ENCODE measurements at regions not wholly inside any gene's neighbourhood (a gene's known extent, or its start where the extent isn't known, plus 50 kb on each side); places are given as distances from the start of the nearest gene placed in this dataset.
A peak's percentile ranks its signal among the peaks of the same experiment; 100 is the strongest.

- peaks cover 14 to 56% (median 42%) of the 10 kb centered on the region in 4 experiments for H3K4me1 ChIP-seq (ENCODE audit: control extremely low read depth in 1 of 4, control insufficient read depth in 4 of 4, insufficient read depth in 4 of 4, low read length in 3 of 4)
- 100% methylated on average over 4 of the region's 5 CpGs for WGBS (ENCODE audit: insufficient coverage)
- POLR2A ChIA-PET: no interaction called here
- no peak overlapping the region for H3K27ac ChIP-seq (ENCODE audit: insufficient read depth in 1 of 2, low read depth in 1 of 2, low read length in 2 of 2, poor library complexity in 1 of 2, severe bottlenecking in 2 of 2)
- CTCF ChIA-PET: no interaction called here
- H3K4me3 ChIP-seq (ENCODE audit: control insufficient read depth in 1 of 7, extremely low read depth in 1 of 7, insufficient read depth in 4 of 7, low read depth in 2 of 7, low read length in 6 of 7): no peak overlapping the region
- no peaks in the 10 kb centered on the region for H3K27me3 ChIP-seq (replicated peaks in 2 of 5; ENCODE audit: control insufficient read depth in 4 of 5, insufficient read depth in 5 of 5, low read length in 4 of 5)
- peaks cover 0 to 2% (median 0%) of the 10 kb centered on the region in 5 experiments for H3K9me3 ChIP-seq (ENCODE audit: control extremely low read depth in 1 of 5, control insufficient read depth in 4 of 5, insufficient read depth in 2 of 5, low read depth in 1 of 5, low read length in 4 of 5)
- H3K36me3 ChIP-seq (ENCODE audit: control insufficient read depth in 4 of 4, insufficient read depth in 4 of 4, low read length in 3 of 4): no peaks in the 10 kb centered on the region
- no peak for DNase-seq
Measured at GRCh38 chr19:28397800-28398199, 815.2 kb downstream of the UQCRFS1 start.

- Histone ChIP-seq H3K9me3 (ENCODE audit: control extremely low read depth in 1 of 5, control insufficient read depth in 4 of 5, insufficient read depth in 2 of 5, low read depth in 1 of 5, low read length in 4 of 5) (peaks cover 0 to 2% (median 0%) of the 10 kb centered on the region in 5 experiments), H3K36me3 (ENCODE audit: control insufficient read depth in 4 of 4, insufficient read depth in 4 of 4, low read length in 3 of 4) (no peaks in the 10 kb centered on the region), H3K27ac (ENCODE audit: insufficient read depth in 1 of 2, low read depth in 1 of 2, low read length in 2 of 2, poor library complexity in 1 of 2, severe bottlenecking in 2 of 2) (no peak overlapping the region), H3K27me3 (replicated peaks in 2 of 5; ENCODE audit: control insufficient read depth in 4 of 5, insufficient read depth in 5 of 5, low read length in 4 of 5) (no peaks in the 10 kb centered on the region), H3K4me1 (ENCODE audit: control extremely low read depth in 1 of 4, control insufficient read depth in 4 of 4, insufficient read depth in 4 of 4, low read length in 3 of 4) (peaks cover 15 to 56% (median 43%) of the 10 kb centered on the region in 4 experiments), H3K4me3 (ENCODE audit: control insufficient read depth in 1 of 7, extremely low read depth in 1 of 7, insufficient read depth in 4 of 7, low read depth in 2 of 7, low read length in 6 of 7) (no peak overlapping the region)
- ChIA-PET CTCF (no interaction called here), POLR2A (no interaction called here)
- WGBS (ENCODE audit: insufficient coverage): 98% methylated on average over 9 of the region's 10 CpGs
- peak in 1 of 3 donors; percentile 47 for DNase-seq
Measured at GRCh38 chr19:28397306-28397705, 815.6 kb downstream of the UQCRFS1 start.

GRCh38 chr19:28396287-28396831 lies 816.6 kb downstream of the UQCRFS1 start:
- Histone ChIP-seq H3K4me1 (ENCODE audit: control extremely low read depth in 1 of 4, control insufficient read depth in 4 of 4, insufficient read depth in 4 of 4, low read length in 3 of 4) (peaks cover 18 to 52% (median 42%) of the 10 kb centered on the region in 4 experiments), H3K27ac (ENCODE audit: insufficient read depth in 1 of 2, low read depth in 1 of 2, low read length in 2 of 2, poor library complexity in 1 of 2, severe bottlenecking in 2 of 2) (no peak overlapping the region), H3K4me3 (ENCODE audit: control insufficient read depth in 1 of 7, extremely low read depth in 1 of 7, insufficient read depth in 4 of 7, low read depth in 2 of 7, low read length in 6 of 7) (no peak overlapping the region), H3K27me3 (replicated peaks in 2 of 5; ENCODE audit: control insufficient read depth in 4 of 5, insufficient read depth in 5 of 5, low read length in 4 of 5) (no peaks in the 10 kb centered on the region), H3K9me3 (ENCODE audit: control extremely low read depth in 1 of 5, control insufficient read depth in 4 of 5, insufficient read depth in 2 of 5, low read depth in 1 of 5, low read length in 4 of 5) (peaks cover 0 to 2% (median 0%) of the 10 kb centered on the region in 5 experiments), H3K36me3 (ENCODE audit: control insufficient read depth in 4 of 4, insufficient read depth in 4 of 4, low read length in 3 of 4) (no peaks in the 10 kb centered on the region)
- POLR2A ChIA-PET: no interaction called here
- CTCF ChIA-PET: interaction anchor here (1.4 kb wide), 1 partner anchor 76 kb away, joined by 3 read pairs; no protein-coding TSS in a partner anchor
- 89% methylated on average over 13 of the region's 13 CpGs for WGBS (ENCODE audit: insufficient coverage)
- DNase-seq: no peak

GRCh38 chr19:28394725-28395124 lies 818.2 kb downstream of the UQCRFS1 start:
- H3K4me3 ChIP-seq (ENCODE audit: control insufficient read depth in 1 of 7, extremely low read depth in 1 of 7, insufficient read depth in 4 of 7, low read depth in 2 of 7, low read length in 6 of 7): peak overlapping the region in 3 of 7 experiments; percentile 3 to 71 (median 32)
- H3K4me1 ChIP-seq (ENCODE audit: control extremely low read depth in 1 of 4, control insufficient read depth in 4 of 4, insufficient read depth in 4 of 4, low read length in 3 of 4): peaks cover 18 to 49% (median 39%) of the 10 kb centered on the region in 4 experiments
- H3K27me3 ChIP-seq (replicated peaks in 2 of 5; ENCODE audit: control insufficient read depth in 4 of 5, insufficient read depth in 5 of 5, low read length in 4 of 5): no peaks in the 10 kb centered on the region
- POLR2A ChIA-PET: no interaction called here
- peak in 2 of 3 donors; percentile 48 to 63 for DNase-seq
- CTCF ChIA-PET: interaction anchor here (1.4 kb wide), 1 partner anchor 78 kb away, joined by 3 read pairs; no protein-coding TSS in a partner anchor
- peak overlapping the region; percentile 22 to 80 for H3K27ac ChIP-seq (ENCODE audit: insufficient read depth in 1 of 2, low read depth in 1 of 2, low read length in 2 of 2, poor library complexity in 1 of 2, severe bottlenecking in 2 of 2)
- H3K36me3 ChIP-seq (ENCODE audit: control insufficient read depth in 4 of 4, insufficient read depth in 4 of 4, low read length in 3 of 4): no peaks in the 10 kb centered on the region
- peaks cover 0 to 2% (median 0%) of the 10 kb centered on the region in 5 experiments for H3K9me3 ChIP-seq (ENCODE audit: control extremely low read depth in 1 of 5, control insufficient read depth in 4 of 5, insufficient read depth in 2 of 5, low read depth in 1 of 5, low read length in 4 of 5)
- 35% methylated on average over 3 of the region's 4 CpGs for WGBS (ENCODE audit: insufficient coverage)

- peak; percentile 64 to 94 (median 93) for DNase-seq
- peak overlapping the region in 6 of 7 experiments; percentile 20 to 71 (median 36) for H3K4me3 ChIP-seq (ENCODE audit: control insufficient read depth in 1 of 7, extremely low read depth in 1 of 7, insufficient read depth in 4 of 7, low read depth in 2 of 7, low read length in 6 of 7)
- peak overlapping the region; percentile 22 to 80 for H3K27ac ChIP-seq (ENCODE audit: insufficient read depth in 1 of 2, low read depth in 1 of 2, low read length in 2 of 2, poor library complexity in 1 of 2, severe bottlenecking in 2 of 2)
- no peaks in the 10 kb centered on the region for H3K36me3 ChIP-seq (ENCODE audit: control insufficient read depth in 4 of 4, insufficient read depth in 4 of 4, low read length in 3 of 4)
- no peaks in the 10 kb centered on the region for H3K27me3 ChIP-seq (replicated peaks in 2 of 5; ENCODE audit: control insufficient read depth in 4 of 5, insufficient read depth in 5 of 5, low read length in 4 of 5)
- POLR2A ChIA-PET: interaction anchor here (0.7 kb wide), 1 partner anchor 31 kb away, joined by 3 read pairs; no protein-coding TSS in a partner anchor
- CTCF ChIA-PET: interaction anchor here (0.9 kb wide), 1 partner anchor 14 kb away, joined by 3 read pairs; no protein-coding TSS in a partner anchor
- peaks cover 18 to 49% (median 39%) of the 10 kb centered on the region in 4 experiments for H3K4me1 ChIP-seq (ENCODE audit: control extremely low read depth in 1 of 4, control insufficient read depth in 4 of 4, insufficient read depth in 4 of 4, low read length in 3 of 4)
- no peaks in the 10 kb centered on the region for H3K9me3 ChIP-seq (ENCODE audit: control extremely low read depth in 1 of 5, control insufficient read depth in 4 of 5, insufficient read depth in 2 of 5, low read depth in 1 of 5, low read length in 4 of 5)
- WGBS (ENCODE audit: insufficient coverage): 0% methylated on average over 5 of the region's 10 CpGs
Measured at GRCh38 chr19:28393574-28394336, 819.2 kb downstream of the UQCRFS1 start.

- Histone ChIP-seq H3K27ac (ENCODE audit: insufficient read depth in 1 of 2, low read depth in 1 of 2, low read length in 2 of 2, poor library complexity in 1 of 2, severe bottlenecking in 2 of 2) (no peak overlapping the region), H3K9me3 (ENCODE audit: control extremely low read depth in 1 of 5, control insufficient read depth in 4 of 5, insufficient read depth in 2 of 5, low read depth in 1 of 5, low read length in 4 of 5) (no peaks in the 10 kb centered on the region), H3K4me3 (ENCODE audit: control insufficient read depth in 1 of 7, extremely low read depth in 1 of 7, insufficient read depth in 4 of 7, low read depth in 2 of 7, low read length in 6 of 7) (no peak overlapping the region), H3K4me1 (ENCODE audit: control extremely low read depth in 1 of 4, control insufficient read depth in 4 of 4, insufficient read depth in 4 of 4, low read length in 3 of 4) (peaks cover 7 to 27% (median 19%) of the 10 kb centered on the region in 4 experiments), H3K36me3 (ENCODE audit: control insufficient read depth in 4 of 4, insufficient read depth in 4 of 4, low read length in 3 of 4) (no peaks in the 10 kb centered on the region), H3K27me3 (replicated peaks in 2 of 5; ENCODE audit: control insufficient read depth in 4 of 5, insufficient read depth in 5 of 5, low read length in 4 of 5) (no peaks in the 10 kb centered on the region)
- ChIA-PET POLR2A (no interaction called here), CTCF (no interaction called here)
- WGBS (ENCODE audit: insufficient coverage): no CpG with 5 or more reads among the region's 3 CpGs
- DNase-seq: peak in 1 of 3 donors; percentile 44
Measured at GRCh38 chr19:28388988-28389387, 824.0 kb downstream of the UQCRFS1 start.

- WGBS (ENCODE audit: insufficient coverage): no CpG with 5 or more reads among the region's 4 CpGs
- Histone ChIP-seq H3K36me3 (ENCODE audit: control insufficient read depth in 4 of 4, insufficient read depth in 4 of 4, low read length in 3 of 4) (no peaks in the 10 kb centered on the region), H3K4me3 (ENCODE audit: control insufficient read depth in 1 of 7, extremely low read depth in 1 of 7, insufficient read depth in 4 of 7, low read depth in 2 of 7, low read length in 6 of 7) (no peak overlapping the region), H3K4me1 (ENCODE audit: control extremely low read depth in 1 of 4, control insufficient read depth in 4 of 4, insufficient read depth in 4 of 4, low read length in 3 of 4) (peaks cover 4 to 14% (median 9%) of the 10 kb centered on the region in 4 experiments), H3K27ac (ENCODE audit: insufficient read depth in 1 of 2, low read depth in 1 of 2, low read length in 2 of 2, poor library complexity in 1 of 2, severe bottlenecking in 2 of 2) (no peak overlapping the region), H3K27me3 (replicated peaks in 2 of 5; ENCODE audit: control insufficient read depth in 4 of 5, insufficient read depth in 5 of 5, low read length in 4 of 5) (no peaks in the 10 kb centered on the region), H3K9me3 (ENCODE audit: control extremely low read depth in 1 of 5, control insufficient read depth in 4 of 5, insufficient read depth in 2 of 5, low read depth in 1 of 5, low read length in 4 of 5) (no peaks in the 10 kb centered on the region)
- ChIA-PET POLR2A (no interaction called here), CTCF (no interaction called here)
- DNase-seq: no peak
Measured at GRCh38 chr19:28387507-28387906, 825.4 kb downstream of the UQCRFS1 start.

Data from common myeloid progenitor, CD34-positive (primary cell).